ENCODE measurements at regions not wholly inside any gene's neighbourhood (a gene's known extent, or its start where the extent isn't known, plus 50 kb on each side); places are given as distances from the start of the nearest gene placed in this dataset.

GRCh38 chr5:98334946-98335345, 438.5 kb upstream of the RGMB start:
- no peak for TF ChIP-seq POLR2A (IDR thresholded peaks at IDR 0.05; ENCODE audit: low read depth)
- TF ChIP-seq CTCF (IDR thresholded peaks at IDR 0.05) = no peak
